Colonic mucosa (tissue), 4 donors: ENCODE measurements at regions not wholly inside any gene's neighbourhood (a gene's known extent, or its start where the extent isn't known, plus 50 kb on each side); places are given as distances from the start of the nearest gene placed in this dataset.

ENCODE experiments used
- DNase-seq: peaks from one replicate; pipeline ENCODE4 v3.0.0-alpha.2; 2020
- H3K27ac ChIP-seq: fragments of 200-600 bp; one replicate; pipeline ENCODE4 v1.8.0; 2021
- H3K27me3 ChIP-seq: fragments of 200-600 bp; one replicate; pipeline ENCODE4 v1.8.0; 2021
- H3K36me3 ChIP-seq: fragments of 200-600 bp; one replicate; pipeline ENCODE4 v1.8.0; 2021
- H3K4me1 ChIP-seq: fragments of 200-600 bp; one replicate; pipeline ENCODE4 v1.8.0; 2021; ENCODE audit warnings: mild to moderate bottlenecking
- H3K4me3 ChIP-seq: fragments of 200-600 bp; one replicate; pipeline ENCODE4 v1.8.0; 2021
- H3K9ac ChIP-seq, 2 donors: one replicate each; pipeline ENCODE4 v1.7.0; 2013; ENCODE audit warnings: control low read depth in 2 of 2, low read depth in 2 of 2, low read length in 2 of 2
- H3K9me3 ChIP-seq: fragments of 200-600 bp; one replicate; pipeline ENCODE4 v1.8.0; 2021
- intact Hi-C: fragments of 100-400 bp; cut with DNase I; formaldehyde crosslinking; loops from one replicate; pipeline ENCODE4 v1.14.1; 2022
- TF ChIP-seq, protein P1 (sequence below): fragments of 200-600 bp; IDR thresholded peaks from one replicate; pipeline ENCODE4 v1.8.0; 2022; ENCODE audit warnings: antibody characterized with exemption, mild to moderate bottlenecking
- donor health status: healthy.
- donor health status: DM: no; HTN: no; CAD: no.
- donor health status: DM: no; HTN: no; CAD: no.

DNA sequence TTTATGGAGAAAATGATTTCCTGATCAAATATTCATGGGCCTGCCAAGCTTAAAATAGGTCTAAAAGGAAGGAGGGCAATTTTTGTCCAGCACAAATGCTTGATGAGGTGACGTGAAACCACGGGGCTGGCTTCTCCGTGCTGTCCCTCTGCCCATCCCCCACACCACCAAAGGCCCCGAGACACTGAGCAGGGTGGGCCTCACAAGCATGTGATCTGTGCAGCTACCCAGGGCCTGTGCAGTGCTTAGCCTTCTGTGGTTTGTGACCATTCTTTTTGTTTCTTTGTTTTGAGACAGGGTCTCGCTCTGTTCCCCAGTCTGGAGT lies 94.8 kb upstream of the RTL6 start:
- H3K4me3 ChIP-seq = no peak overlapping the region
- intact Hi-C loops = no loop called here
- no peak for DNase-seq
- TF ChIP-seq, protein P1, sequence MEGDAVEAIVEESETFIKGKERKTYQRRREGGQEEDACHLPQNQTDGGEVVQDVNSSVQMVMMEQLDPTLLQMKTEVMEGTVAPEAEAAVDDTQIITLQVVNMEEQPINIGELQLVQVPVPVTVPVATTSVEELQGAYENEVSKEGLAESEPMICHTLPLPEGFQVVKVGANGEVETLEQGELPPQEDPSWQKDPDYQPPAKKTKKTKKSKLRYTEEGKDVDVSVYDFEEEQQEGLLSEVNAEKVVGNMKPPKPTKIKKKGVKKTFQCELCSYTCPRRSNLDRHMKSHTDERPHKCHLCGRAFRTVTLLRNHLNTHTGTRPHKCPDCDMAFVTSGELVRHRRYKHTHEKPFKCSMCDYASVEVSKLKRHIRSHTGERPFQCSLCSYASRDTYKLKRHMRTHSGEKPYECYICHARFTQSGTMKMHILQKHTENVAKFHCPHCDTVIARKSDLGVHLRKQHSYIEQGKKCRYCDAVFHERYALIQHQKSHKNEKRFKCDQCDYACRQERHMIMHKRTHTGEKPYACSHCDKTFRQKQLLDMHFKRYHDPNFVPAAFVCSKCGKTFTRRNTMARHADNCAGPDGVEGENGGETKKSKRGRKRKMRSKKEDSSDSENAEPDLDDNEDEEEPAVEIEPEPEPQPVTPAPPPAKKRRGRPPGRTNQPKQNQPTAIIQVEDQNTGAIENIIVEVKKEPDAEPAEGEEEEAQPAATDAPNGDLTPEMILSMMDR = no peak
- H3K27ac ChIP-seq = no peak overlapping the region
- no peaks in the 10 kb centered on the region for H3K9me3 ChIP-seq
- H3K9ac ChIP-seq = no peak overlapping the region
- H3K4me1 ChIP-seq = no peaks in the 10 kb centered on the region
- H3K27me3 ChIP-seq = peaks cover 3% of the 10 kb centered on the region
- no peaks in the 10 kb centered on the region for H3K36me3 ChIP-seq

- intact Hi-C loops = no loop called here
- no peak overlapping the region for H3K27ac ChIP-seq
- no peaks in the 10 kb centered on the region for H3K36me3 ChIP-seq
- no peak overlapping the region for H3K9ac ChIP-seq
- no peaks in the 10 kb centered on the region for H3K4me1 ChIP-seq
- H3K27me3 ChIP-seq = peaks cover 3% of the 10 kb centered on the region
- no peak for DNase-seq
- TF ChIP-seq, protein P1 = no peak
- H3K9me3 ChIP-seq = no peaks in the 10 kb centered on the region
- H3K4me3 ChIP-seq = no peak overlapping the region
These were observed 94.2 kb upstream of the RTL6 start for GRCh38 chr22:44592126-44592823.

DNA sequence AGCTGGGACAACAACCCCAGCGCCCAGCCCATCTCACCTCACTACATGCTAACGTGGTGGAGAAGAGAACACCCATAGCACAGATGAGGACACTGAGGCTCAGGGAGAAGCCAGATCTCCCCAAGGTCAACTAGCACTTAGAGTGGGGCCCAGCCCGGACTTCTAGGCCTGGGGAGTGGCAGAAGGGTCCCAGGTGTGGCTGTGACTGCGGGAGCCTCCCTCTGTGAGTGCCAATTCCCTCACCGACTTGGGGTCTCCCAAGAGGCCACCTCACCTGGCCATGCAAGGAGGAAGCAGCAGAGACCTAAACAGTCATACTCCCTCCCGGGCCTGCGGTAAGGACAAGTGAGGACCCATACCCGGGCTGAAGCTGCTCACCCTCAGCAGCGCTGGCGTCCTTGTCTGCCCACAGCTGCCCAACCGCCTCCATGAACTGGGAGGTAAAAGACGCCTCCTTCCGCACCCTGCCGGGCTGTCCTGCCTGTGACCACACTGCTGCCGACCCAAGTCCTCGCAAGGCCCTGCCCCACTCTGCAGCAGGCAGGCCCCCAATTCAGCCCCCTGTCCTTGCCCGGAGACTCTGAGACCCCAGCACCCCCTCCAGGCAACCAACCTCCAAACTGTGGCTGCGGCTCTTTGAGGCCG lies 93.2 kb upstream of the RTL6 start:
- no peak for DNase-seq
- H3K27ac ChIP-seq = no peak overlapping the region
- H3K9ac ChIP-seq = no peak overlapping the region
- H3K4me3 ChIP-seq = no peak overlapping the region
- TF ChIP-seq, protein P1 = no peak
- intact Hi-C loops = no loop called here
- peaks cover 3% of the 10 kb centered on the region for H3K27me3 ChIP-seq
- no peaks in the 10 kb centered on the region for H3K36me3 ChIP-seq
- H3K9me3 ChIP-seq = no peaks in the 10 kb centered on the region
- no peaks in the 10 kb centered on the region for H3K4me1 ChIP-seq

DNA sequence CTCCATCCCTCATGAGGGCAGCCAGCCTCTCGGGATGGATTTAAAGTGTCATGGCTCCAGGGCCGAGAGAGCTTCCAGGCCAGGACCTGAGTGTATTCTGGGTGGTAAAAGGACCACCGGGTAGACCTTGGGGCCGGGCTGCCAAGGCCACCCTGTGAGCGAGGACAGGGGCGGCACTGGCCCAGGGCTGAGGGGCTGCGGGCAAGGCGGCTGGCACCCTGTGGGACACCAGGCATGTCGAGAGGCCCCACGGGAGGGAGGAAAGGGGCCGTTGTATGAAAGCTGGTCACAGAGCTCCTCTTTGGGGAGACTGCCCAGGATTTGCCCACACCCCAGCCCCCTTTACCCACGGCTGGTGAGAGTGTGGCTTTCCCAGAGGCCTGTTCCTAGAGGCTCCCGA lies 92.3 kb upstream of the RTL6 start:
- no peak overlapping the region for H3K27ac ChIP-seq
- H3K4me3 ChIP-seq = no peak overlapping the region
- intact Hi-C loops = no loop called here
- DNase-seq = no peak
- H3K27me3 ChIP-seq = peaks cover 3% of the 10 kb centered on the region
- no peaks in the 10 kb centered on the region for H3K4me1 ChIP-seq
- H3K36me3 ChIP-seq = no peaks in the 10 kb centered on the region
- H3K9ac ChIP-seq = no peak overlapping the region
- H3K9me3 ChIP-seq = no peaks in the 10 kb centered on the region
- TF ChIP-seq, protein P1 = no peak

- H3K36me3 ChIP-seq = no peaks in the 10 kb centered on the region
- no peak overlapping the region for H3K9ac ChIP-seq
- no peak overlapping the region for H3K27ac ChIP-seq
- intact Hi-C loops = no loop called here
- no peaks in the 10 kb centered on the region for H3K9me3 ChIP-seq
- no peaks in the 10 kb centered on the region for H3K4me1 ChIP-seq
- H3K4me3 ChIP-seq = no peak overlapping the region
- H3K27me3 ChIP-seq = peaks cover under 1% of the 10 kb centered on the region
- no peak for DNase-seq
- TF ChIP-seq, protein P1 = no peak
These were observed 91.8 kb upstream of the RTL6 start for GRCh38 chr22:44589831-44590230.
